NCI-H2227 treated with DMSO at 0.1 percent for 48 hours (cell line): ENCODE measurements at regions not wholly inside any gene's neighbourhood (a gene's known extent, or its start where the extent isn't known, plus 50 kb on each side); places are given as distances from the start of the nearest gene placed in this dataset.

ENCODE experiments used
- DNase-seq: peaks from one replicate; lab custom pipeline; 2025; lab: John Stamatoyannopoulos, UW

GRCh38 chr1:17877316-17877715, 122.2 kb downstream of the ACTL8 start:
- DNase-seq: no peak

DNA sequence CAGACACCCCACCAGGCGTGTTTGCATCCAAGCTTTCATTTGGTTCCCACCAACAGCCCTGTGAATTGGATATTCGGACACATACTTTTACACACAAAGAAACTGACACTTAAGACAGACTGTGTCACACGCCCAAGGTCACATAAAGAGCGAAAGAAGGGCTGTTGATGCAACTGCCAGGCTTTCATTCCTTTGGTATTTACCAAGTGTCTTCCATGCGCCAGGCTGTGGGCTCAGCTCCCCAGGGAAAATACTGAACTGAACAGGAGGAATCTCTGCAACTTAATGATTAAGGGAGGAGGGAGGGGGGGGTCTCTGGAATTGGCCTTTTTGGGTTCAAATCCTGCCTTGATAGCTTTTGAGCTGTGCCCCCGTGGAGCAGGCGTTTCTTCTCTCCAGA, 122.8 kb downstream of the ACTL8 start:
- DNase-seq: peak; percentile 4

DNA sequence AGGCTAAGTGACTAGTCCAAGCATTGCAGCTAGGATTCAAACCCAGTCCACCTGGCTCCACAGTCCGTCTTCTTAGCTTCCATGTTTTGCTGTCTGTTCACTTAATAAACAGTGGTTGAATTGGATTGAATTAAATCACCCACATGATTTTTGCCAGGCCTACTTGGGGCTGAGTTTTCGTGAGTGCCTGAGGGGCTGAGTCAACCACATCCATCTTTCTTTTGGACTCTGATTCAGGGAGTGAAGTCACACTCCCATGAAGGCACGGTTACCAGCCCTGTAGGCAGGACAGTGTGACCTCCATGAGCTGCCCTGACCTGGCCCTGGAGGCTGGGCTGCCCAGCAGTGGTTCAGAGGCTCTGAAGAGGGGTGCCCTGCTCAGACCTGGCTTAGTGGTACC, 123.7 kb downstream of the ACTL8 start:
- DNase-seq: no peak

DNA sequence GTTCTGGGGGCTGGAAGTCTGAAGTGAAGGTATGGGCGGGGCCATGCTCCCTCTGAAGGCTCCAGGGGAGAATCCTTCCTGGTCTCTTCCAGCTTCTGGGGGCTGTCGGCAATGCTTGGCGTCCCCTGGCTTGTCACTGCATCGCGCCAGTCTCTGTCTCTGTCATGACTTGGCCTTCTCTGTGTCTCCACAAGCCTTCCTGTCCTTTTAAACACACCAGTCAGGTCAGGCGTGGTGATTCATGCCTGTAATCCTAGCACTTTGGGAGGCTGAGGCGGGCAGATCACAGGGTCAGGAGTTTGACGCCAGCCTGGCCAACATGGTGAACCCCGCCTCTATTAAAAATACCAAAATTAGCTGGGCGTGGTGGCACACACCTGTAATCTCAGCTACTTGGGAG, 125.3 kb downstream of the ACTL8 start:
- DNase-seq: no peak

DNA sequence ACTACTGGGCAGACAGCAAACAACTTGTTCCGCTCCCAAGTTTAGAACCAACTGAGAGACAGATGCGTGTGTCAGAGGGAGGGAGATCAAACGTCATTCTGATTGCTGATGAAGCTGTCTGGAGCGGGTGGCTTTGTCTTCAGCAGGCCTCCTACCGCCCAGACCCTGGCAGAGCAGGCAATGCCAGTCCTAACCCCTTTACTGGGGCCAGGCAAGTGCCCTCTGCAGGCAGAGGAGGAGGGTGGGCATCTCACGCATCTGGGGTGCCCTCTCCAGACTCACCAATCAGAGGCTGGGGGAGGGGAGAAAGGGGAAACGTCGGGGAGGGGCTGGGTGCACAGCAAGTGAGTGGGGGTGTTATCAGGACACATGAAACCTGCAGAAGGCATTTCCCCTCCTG, 126.6 kb downstream of the ACTL8 start:
- no peak for DNase-seq

DNA sequence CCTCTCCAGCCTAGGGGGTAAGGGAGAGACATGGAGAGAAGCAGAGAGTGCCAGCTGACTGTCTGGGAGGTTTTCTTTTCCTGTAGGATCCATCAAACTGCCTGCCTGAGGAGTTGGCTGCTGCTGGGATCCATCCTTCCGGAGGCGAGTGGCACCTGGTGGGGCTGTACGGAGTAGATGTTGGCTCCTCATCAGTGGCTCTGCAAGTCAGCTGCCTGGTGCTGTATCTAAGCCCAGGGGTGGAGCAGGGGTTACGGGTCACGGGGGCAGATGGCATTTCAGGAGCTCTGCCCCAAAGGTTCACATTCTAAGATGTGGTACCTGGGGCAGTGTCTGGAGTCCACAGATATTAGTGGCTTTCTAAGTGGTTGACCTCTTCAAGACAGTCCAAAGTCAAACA, 128.0 kb downstream of the ACTL8 start:
- no peak for DNase-seq

- no peak for DNase-seq
These were observed 128.7 kb downstream of the ACTL8 start for GRCh38 chr1:17883662-17884395.

DNA sequence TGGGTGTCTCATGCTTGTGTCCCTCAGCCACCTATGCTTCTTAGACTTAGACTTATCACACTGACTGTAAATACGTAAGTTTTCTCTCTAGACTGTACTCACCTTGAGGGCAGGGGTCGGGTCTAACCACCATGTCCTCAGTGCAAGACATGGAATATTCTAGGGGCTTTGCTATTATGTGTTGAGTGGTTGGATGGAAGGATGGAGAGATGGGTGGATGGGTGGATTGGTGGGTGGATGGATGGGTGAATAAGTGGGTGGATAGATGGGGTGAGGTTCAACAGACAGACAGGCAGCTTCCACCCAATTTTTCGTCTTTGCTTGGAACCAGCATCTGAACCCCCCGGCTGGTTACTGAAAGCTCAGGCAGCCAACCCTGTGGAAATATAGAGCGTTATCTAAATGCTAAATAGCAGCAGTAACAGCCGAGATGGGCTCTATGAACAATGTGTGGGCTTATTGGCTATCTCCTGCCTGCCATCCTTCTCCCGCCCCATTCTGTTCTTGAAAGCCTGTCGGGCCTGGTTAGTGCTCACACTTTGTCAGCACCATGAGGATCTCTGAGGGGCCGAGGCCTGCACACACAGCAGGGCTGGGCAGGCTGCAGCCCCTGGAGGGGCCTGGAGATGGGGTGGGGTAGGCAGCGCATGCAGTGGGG, 130.7 kb downstream of the ACTL8 start:
- DNase-seq: no peak

GRCh38 chr1:17886386-17886785, 131.3 kb downstream of the ACTL8 start:
- no peak for DNase-seq

DNA sequence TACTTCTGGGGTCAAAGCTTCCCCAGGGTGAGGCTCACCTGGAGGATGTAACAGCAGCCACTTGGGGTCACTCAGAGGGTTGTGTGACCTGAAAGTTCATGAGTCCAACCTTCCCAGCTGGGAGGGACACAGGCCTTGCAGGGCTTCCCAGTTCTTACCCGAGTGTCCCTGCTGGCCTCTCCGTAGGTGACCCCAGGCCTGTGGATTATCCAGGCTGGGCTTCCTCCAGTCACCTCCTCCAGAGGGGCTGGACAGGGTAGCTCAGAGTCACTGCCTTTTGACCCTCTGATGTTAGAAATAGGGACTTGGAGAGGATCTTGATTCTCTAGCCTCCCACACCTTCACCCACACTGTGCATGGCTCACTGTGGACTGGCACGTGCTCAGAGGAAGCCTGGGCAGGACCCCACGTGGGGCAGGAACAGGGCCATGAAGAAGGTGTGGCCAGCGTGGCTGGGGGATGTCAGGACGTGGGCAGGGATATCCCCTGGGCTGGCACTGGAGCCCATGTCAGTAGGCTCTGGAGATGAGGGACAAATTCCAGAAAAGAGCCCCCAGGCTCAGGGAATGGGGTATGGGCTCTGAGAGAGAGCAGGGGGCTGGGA, 131.8 kb downstream of the ACTL8 start:
- no peak for DNase-seq

GRCh38 chr1:17887661-17888371, 132.7 kb downstream of the ACTL8 start:
- DNase-seq: no peak

GRCh38 chr1:17890056-17890814, 135.1 kb downstream of the ACTL8 start:
- DNase-seq: no peak

GRCh38 chr1:17890815-17891191, 135.7 kb downstream of the ACTL8 start:
- no peak for DNase-seq

DNA sequence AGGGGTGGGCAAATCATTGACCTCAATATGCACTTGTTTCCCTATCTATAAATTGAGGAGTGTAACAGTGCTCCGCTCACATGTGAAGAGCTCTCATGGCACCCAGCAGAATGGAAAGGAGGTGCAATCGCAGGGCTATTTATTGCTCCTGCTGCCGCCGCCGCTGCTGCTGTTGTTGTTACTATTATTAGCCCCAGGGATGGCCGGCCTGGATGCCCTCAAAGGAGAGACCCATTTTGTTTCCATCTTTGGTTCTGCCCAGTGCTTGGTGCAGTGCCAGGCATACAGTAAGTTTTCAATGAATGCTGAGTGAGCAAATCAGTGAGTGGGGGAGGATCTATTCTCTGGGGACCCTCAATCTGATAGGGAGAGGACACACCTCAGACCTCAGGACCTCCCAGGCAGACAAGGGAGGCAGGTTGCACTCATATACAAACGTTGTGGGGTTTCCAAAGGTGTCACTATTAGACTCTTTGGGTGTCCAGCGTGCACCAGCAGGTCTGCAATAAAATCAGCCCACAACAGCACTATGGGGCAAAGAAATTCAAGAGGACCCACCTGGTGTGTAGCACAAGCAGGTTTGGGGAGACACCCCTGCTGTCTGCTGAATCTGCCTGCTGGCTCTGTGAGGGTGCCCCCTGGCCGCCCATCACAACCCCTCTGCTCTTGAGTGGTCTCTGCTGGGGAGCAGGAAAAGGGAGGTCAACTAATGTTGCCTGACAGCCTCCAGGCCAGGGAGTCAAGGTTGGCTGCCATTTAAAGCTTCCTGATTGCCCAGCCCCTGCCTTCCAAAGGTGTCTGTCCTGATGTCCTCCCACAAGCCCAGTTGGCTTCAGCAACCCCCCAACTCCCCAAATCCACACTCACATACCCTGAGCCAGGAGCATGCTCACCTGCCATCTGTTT, 136.3 kb downstream of the ACTL8 start:
- no peak for DNase-seq

DNA sequence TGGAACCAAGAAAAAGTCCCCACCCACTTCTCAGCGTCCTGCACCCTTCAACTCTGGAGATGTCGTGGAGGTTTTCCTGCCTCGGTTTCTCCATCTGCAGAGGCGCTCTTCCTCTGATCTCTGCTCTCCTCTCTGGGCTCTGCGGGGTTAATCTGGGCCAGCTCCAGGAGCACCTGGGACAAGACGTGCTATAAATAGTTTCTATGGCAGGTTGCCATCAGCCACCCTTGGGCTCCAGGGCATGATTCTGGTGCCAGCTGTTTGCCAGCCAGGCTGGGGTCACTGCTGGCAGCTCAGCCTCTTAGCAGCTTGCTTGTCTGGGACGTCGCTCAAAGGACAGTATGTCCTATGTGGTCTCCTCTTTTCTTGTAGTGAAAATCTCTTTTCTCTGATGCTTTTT, 137.1 kb downstream of the ACTL8 start:
- no peak for DNase-seq

GRCh38 chr1:17892851-17893250, 137.7 kb downstream of the ACTL8 start:
- no peak for DNase-seq

DNA sequence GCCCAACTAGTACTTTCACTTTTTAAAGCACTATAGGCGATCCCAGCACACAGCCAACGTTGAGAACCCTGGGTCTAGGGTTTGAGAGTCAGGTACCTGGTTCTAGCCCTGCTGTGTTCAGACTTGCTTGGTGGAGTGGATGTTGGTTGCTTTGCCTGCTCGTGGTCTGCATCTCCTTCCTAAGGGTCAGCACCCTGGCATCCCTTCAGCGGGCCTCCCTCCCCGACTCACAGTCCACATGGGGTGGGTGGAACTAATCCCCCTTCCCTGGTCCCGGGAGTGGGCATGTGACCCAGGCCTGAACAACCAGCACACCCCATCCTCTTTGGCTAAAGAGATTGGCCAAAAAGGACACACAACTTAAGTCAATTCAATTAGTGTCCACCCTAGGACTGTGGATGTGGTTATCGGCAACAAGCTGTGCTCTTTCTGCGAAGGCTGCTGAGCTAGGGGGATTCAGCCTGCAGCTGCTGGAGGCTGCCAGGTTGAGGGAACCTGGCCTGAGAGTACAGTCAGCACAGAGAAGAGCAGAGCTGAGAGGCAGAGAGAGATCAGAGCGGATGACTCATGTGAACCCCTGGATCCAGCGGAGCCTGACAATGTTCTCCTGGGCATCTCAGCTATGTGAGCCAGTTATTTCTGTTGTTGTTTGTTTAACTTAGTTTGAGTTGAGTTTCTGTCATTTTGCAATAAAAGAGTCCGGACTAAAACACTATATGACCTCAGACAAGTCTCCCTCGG, 138.9 kb downstream of the ACTL8 start:
- DNase-seq: no peak

GRCh38 chr1:17895401-17895800, 140.3 kb downstream of the ACTL8 start:
- DNase-seq: no peak

DNA sequence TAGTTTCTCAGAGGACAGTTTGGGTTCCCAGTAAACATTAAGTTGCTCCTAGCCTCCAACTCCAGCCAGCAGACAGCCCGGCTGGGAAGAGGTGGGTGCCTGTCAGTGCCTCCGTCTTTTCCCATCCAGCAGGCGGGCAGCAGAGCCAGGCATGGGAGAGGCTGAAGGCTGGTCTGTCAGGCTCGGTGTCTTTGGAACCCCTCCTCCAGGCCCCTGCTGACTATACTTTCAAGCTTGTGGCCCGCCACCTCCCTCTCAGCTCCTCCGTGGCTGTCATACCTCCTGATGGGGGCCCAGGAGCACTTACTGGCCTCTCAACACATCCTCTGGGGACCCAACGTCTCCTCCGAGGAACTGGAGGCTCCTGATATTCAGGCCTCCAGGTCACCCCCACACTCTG, 140.9 kb downstream of the ACTL8 start:
- no peak for DNase-seq

DNA sequence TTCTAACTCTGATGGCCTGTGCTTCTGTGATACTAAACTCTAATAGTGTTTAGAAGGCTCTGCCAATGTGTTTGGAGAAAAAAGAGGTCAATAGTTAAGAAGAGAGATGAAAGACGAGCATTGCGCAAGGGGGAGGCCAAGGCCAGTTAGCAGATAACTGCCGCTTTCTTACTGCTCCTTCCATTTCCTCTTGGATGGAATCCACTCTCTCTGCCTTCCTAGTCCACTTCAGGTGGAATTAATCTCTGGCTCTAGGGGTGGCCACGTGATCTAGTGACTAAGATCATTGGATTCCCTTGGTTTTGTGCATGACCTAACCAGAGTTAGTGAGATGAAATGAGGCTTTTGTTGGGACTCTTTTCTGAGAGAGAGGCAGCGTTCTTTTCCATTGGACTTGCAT, 148.3 kb downstream of the ACTL8 start:
- no peak for DNase-seq
